ENCODE measurements at regions not wholly inside any gene's neighbourhood (a gene's known extent, or its start where the extent isn't known, plus 50 kb on each side); places are given as distances from the start of the nearest gene placed in this dataset.

GRCh38 chr5:74100268-74100665 is 474.3 kb downstream of the ARHGEF28 start:
- TF ChIP-seq CTCF (conservative IDR thresholded peaks at IDR 0.05; ENCODE audit: low read depth, low read length), result no peak
- TF ChIP-seq EZH2 (IDR thresholded peaks at IDR 0.05; ENCODE audit: low read length, unreplicated experiment), result no peak
